MM.1S (cell line): ENCODE measurements at regions not wholly inside any gene's neighbourhood (a gene's known extent, or its start where the extent isn't known, plus 50 kb on each side); places are given as distances from the start of the nearest gene placed in this dataset.

Experiments used
- DNase-seq: peaks from one replicate; pipeline ENCODE4 v3.0.0-alpha.2; 2015
- H2AFZ ChIP-seq: fragments of 300-600 bp; sonication (generic); 2 replicates; pipeline ENCODE4 v1.6.0; 2016; ENCODE audit warnings: antibody characterized with exemption, low read length
- H3F3A ChIP-seq: fragments of 300-600 bp; sonication (generic); 2 replicates; pipeline ENCODE4 v1.6.1; 2016; ENCODE audit warnings: mild to moderate bottlenecking, antibody characterized with exemption, low read length, moderate library complexity, mixed read lengths; ENCODE audit not compliant: insufficient read depth
- H3K27ac ChIP-seq: fragments of 300-600 bp; sonication (generic); 2 replicates; pipeline ENCODE4 v1.5.1; 2016; ENCODE audit warnings: mild to moderate bottlenecking, low read length
- H3K27me3 ChIP-seq: fragments of 300-600 bp; sonication (generic); replicated peaks from 2 replicates; pipeline ENCODE4 v1.6.0; 2016; ENCODE audit warnings: low read length; ENCODE audit not compliant: insufficient read depth
- H3K36me3 ChIP-seq: fragments of 300-600 bp; sonication (generic); replicated peaks from 2 replicates; pipeline ENCODE4 v1.6.1; 2016; ENCODE audit warnings: mild to moderate bottlenecking, low read length, mixed read lengths; ENCODE audit not compliant: insufficient read depth
- H3K4me1 ChIP-seq: fragments of 300-600 bp; sonication (generic); 2 replicates; pipeline ENCODE4 v1.6.1; 2016; ENCODE audit warnings: low read length, mixed read lengths
- H3K4me2 ChIP-seq: fragments of 300-600 bp; sonication (generic); 2 replicates; pipeline ENCODE4 v1.6.0; 2016; ENCODE audit warnings: low read depth, low read length
- H3K4me3 ChIP-seq: fragments of 300-600 bp; sonication (generic); 2 replicates; pipeline ENCODE4 v1.5.1; 2016; ENCODE audit warnings: low read length, mixed read lengths
- H3K79me2 ChIP-seq: fragments of 300-600 bp; sonication (generic); 2 replicates; pipeline ENCODE4 v1.6.1; 2016; ENCODE audit warnings: mixed run types, low read length, mixed read lengths
- H3K9ac ChIP-seq: fragments of 300-600 bp; sonication (generic); 2 replicates; pipeline ENCODE4 v1.6.1; 2016; ENCODE audit warnings: low read length, mixed read lengths
- H3K9me2 ChIP-seq: fragments of 300-600 bp; sonication (generic); replicated peaks from 2 replicates; pipeline ENCODE4 v1.6.1; 2016; ENCODE audit warnings: mild to moderate bottlenecking, low read length, mixed read lengths; ENCODE audit not compliant: insufficient read depth
- H3K9me3 ChIP-seq: fragments of 300-600 bp; sonication (generic); replicated peaks from 2 replicates; pipeline ENCODE4 v1.6.1; 2016; ENCODE audit warnings: mild to moderate bottlenecking, low read length, mixed read lengths; ENCODE audit not compliant: insufficient read depth
- H4K20me1 ChIP-seq: fragments of 300-600 bp; sonication (generic); 2 replicates; pipeline ENCODE4 v1.6.1; 2016; ENCODE audit warnings: mild to moderate bottlenecking, low read length, moderate library complexity, mixed read lengths; ENCODE audit not compliant: insufficient read depth
- EZH2 ChIP-seq: fragments of 300-600 bp; sonication (generic); optimal IDR thresholded peaks from 2 replicates; pipeline ENCODE3; 2017; ENCODE audit warnings: low read depth, mild to moderate bottlenecking, antibody characterized with exemption, low read length, mixed read lengths
- EZH2phosphoT487 ChIP-seq: fragments of 300-600 bp; sonication (generic); IDR thresholded peaks from 2 replicates; pipeline ENCODE4 v1.6.1; 2018; ENCODE audit warnings: antibody characterized with exemption, low read length
- TF ChIP-seq, protein P1 (sequence below): fragments of 300-600 bp; sonication (generic); IDR thresholded peaks from 2 replicates; pipeline ENCODE4 v1.5.1; 2016; ENCODE audit warnings: antibody characterized with exemption, low read length, mixed read lengths

GRCh38 chr1:95383111-95383510 lies 149.1 kb downstream of the RWDD3 start:
- H3K79me2 ChIP-seq: no peaks in the 10 kb centered on the region
- H2AFZ ChIP-seq: no peak overlapping the region
- no peak for TF ChIP-seq EZH2phosphoT487
- TF ChIP-seq, protein P1, sequence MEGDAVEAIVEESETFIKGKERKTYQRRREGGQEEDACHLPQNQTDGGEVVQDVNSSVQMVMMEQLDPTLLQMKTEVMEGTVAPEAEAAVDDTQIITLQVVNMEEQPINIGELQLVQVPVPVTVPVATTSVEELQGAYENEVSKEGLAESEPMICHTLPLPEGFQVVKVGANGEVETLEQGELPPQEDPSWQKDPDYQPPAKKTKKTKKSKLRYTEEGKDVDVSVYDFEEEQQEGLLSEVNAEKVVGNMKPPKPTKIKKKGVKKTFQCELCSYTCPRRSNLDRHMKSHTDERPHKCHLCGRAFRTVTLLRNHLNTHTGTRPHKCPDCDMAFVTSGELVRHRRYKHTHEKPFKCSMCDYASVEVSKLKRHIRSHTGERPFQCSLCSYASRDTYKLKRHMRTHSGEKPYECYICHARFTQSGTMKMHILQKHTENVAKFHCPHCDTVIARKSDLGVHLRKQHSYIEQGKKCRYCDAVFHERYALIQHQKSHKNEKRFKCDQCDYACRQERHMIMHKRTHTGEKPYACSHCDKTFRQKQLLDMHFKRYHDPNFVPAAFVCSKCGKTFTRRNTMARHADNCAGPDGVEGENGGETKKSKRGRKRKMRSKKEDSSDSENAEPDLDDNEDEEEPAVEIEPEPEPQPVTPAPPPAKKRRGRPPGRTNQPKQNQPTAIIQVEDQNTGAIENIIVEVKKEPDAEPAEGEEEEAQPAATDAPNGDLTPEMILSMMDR: no peak
- H3K27ac ChIP-seq: no peak overlapping the region
- no peak overlapping the region for H3K4me3 ChIP-seq
- H3K9me3 ChIP-seq: no peaks in the 10 kb centered on the region
- no peaks in the 10 kb centered on the region for H3K4me1 ChIP-seq
- H3K9ac ChIP-seq: no peak overlapping the region
- no peaks in the 10 kb centered on the region for H3K36me3 ChIP-seq
- no peaks in the 10 kb centered on the region for H3F3A ChIP-seq
- no peaks in the 10 kb centered on the region for H3K27me3 ChIP-seq
- H3K4me2 ChIP-seq: no peak overlapping the region
- no peaks in the 10 kb centered on the region for H3K9me2 ChIP-seq
- no peaks in the 10 kb centered on the region for H4K20me1 ChIP-seq
- no peak for DNase-seq

DNA sequence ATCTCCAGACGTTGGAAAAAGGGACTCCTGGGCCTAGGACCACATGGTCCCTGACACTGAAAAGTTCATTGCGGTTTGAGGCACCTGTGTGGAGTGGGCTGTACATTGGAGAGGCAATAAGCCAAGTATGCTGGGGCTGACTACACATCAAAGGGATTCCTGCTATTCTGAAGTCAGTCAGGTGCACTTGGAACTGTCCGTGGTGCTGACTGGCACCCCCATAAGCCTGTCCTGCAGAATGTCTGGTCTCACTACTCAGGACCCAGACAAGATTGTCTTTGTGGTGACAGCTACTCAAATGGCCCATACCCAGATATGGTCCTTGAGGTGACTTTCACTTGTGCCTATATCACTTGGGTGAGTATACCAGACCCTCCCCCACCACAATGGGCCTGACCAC lies 150.6 kb downstream of the RWDD3 start:
- peak; percentile 49 for DNase-seq

DNA sequence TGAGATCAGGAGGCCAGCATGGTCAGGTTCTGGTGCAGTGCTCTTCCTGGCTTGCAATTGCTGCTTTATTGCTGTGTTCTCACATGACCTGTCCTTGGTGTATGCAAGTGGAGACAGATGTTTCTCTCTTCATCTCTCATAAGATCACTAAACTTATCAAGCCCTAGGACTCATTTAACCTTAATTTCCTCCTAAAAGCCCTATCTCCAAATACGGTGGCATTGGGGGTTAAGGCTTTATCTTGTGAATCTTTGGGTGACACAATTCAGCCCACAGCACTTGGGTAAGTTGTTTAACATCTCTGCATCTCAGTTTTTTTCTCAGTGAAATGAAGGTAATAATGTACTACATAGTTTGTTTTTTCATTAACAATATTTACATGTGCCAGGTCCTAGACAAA lies 152.4 kb downstream of the RWDD3 start:
- Histone ChIP-seq H4K20me1 (no peaks in the 10 kb centered on the region), H3F3A (no peaks in the 10 kb centered on the region), H3K79me2 (no peaks in the 10 kb centered on the region), H3K36me3 (no peaks in the 10 kb centered on the region), H2AFZ (no peak overlapping the region), H3K27me3 (no peaks in the 10 kb centered on the region), H3K4me1 (no peaks in the 10 kb centered on the region), H3K9ac (no peak overlapping the region), H3K9me3 (no peaks in the 10 kb centered on the region), H3K4me3 (no peak overlapping the region), H3K27ac (no peak overlapping the region), H3K4me2 (no peak overlapping the region), H3K9me2 (no peaks in the 10 kb centered on the region)
- TF ChIP-seq, protein P1: no peak
- no peak for TF ChIP-seq EZH2
- no peak for TF ChIP-seq EZH2phosphoT487
- no peak for DNase-seq

More for the DNA sequence above, 150.6 kb downstream of the RWDD3 start:
- Histone ChIP-seq H3F3A (no peaks in the 10 kb centered on the region), H3K9ac (no peak overlapping the region), H3K36me3 (no peaks in the 10 kb centered on the region), H3K4me3 (no peak overlapping the region), H3K4me1 (no peaks in the 10 kb centered on the region), H2AFZ (no peak overlapping the region), H3K27me3 (no peaks in the 10 kb centered on the region), H3K9me3 (no peaks in the 10 kb centered on the region), H3K79me2 (no peaks in the 10 kb centered on the region), H3K9me2 (no peaks in the 10 kb centered on the region), H3K4me2 (no peak overlapping the region), H3K27ac (no peak overlapping the region), H4K20me1 (no peaks in the 10 kb centered on the region)
- no peak for TF ChIP-seq EZH2phosphoT487
- TF ChIP-seq, protein P1: no peak
- no peak for TF ChIP-seq EZH2
